HPDE6-E6E7 (cell line): ENCODE measurements at regions not wholly inside any gene's neighbourhood (a gene's known extent, or its start where the extent isn't known, plus 50 kb on each side); places are given as distances from the start of the nearest gene placed in this dataset.
"Not testable (repeated sequence)": the region's sequence is repeated elsewhere in the genome, so short reads cannot be mapped to it uniquely, and the experiment has no call there.

ENCODE experiments used
- DNase-seq: peaks from one replicate; pipeline ENCODE4 v3.0.0; 2011; ENCODE audit warnings: missing footprints; ENCODE audit errors: extremely low spot score

GRCh38 chr2:95725677-95726076, 133.9 kb downstream of the TRIM43 start:
- not testable (repeated sequence) for DNase-seq

GRCh38 chr2:95727420-95727819, 135.6 kb downstream of the TRIM43 start:
- DNase-seq, result not testable (repeated sequence)

GRCh38 chr2:95728878-95729596, 137.2 kb downstream of the TRIM43 start:
- peak; percentile 39 for DNase-seq

- DNase-seq, result no peak
Measured at GRCh38 chr2:95729597-95729955, 137.8 kb downstream of the TRIM43 start.

GRCh38 chr2:95730813-95731212, 139.0 kb downstream of the TRIM43 start:
- DNase-seq, result no peak

GRCh38 chr2:95734976-95735890, 143.4 kb downstream of the TRIM43 start:
- no peak for DNase-seq

GRCh38 chr2:95738301-95738700, 146.5 kb downstream of the TRIM43 start:
- no peak for DNase-seq

GRCh38 chr2:95752126-95752525, 160.3 kb downstream of the TRIM43 start:
- DNase-seq, result not testable (repeated sequence)

- not testable (repeated sequence) for DNase-seq
Measured at GRCh38 chr2:95753812-95754211, 162.0 kb downstream of the TRIM43 start.

GRCh38 chr2:95754213-95754612, 162.4 kb downstream of the TRIM43 start:
- not testable (repeated sequence) for DNase-seq

GRCh38 chr2:95754819-95755563, 163.2 kb downstream of the TRIM43 start:
- not testable (repeated sequence) for DNase-seq

- not testable (repeated sequence) for DNase-seq
Measured at GRCh38 chr2:95755956-95756669, 164.3 kb downstream of the TRIM43 start.

- no peak for DNase-seq
Measured at GRCh38 chr2:95757988-95758387, 166.2 kb downstream of the TRIM43 start.

GRCh38 chr2:95759481-95760246, 167.9 kb downstream of the TRIM43 start:
- no peak for DNase-seq

- peak; percentile 73 for DNase-seq
Measured at GRCh38 chr2:95760806-95761525, 169.2 kb downstream of the TRIM43 start.

GRCh38 chr2:95761556-95761955, 169.8 kb downstream of the TRIM43 start:
- DNase-seq, result no peak

GRCh38 chr2:95762023-95763021, 170.5 kb downstream of the TRIM43 start:
- DNase-seq, result not testable (repeated sequence)

GRCh38 chr2:95763074-95763473, 171.3 kb downstream of the TRIM43 start:
- DNase-seq, result not testable (repeated sequence)

GRCh38 chr2:95764966-95765365, 173.2 kb downstream of the TRIM43 start:
- DNase-seq, result not testable (repeated sequence)
